GM10266 (cell line): ENCODE measurements at regions not wholly inside any gene's neighbourhood (a gene's known extent, or its start where the extent isn't known, plus 50 kb on each side); places are given as distances from the start of the nearest gene placed in this dataset.
"Not testable (repeated sequence)": the region's sequence is repeated elsewhere in the genome, so short reads cannot be mapped to it uniquely, and the experiment has no call there.

Experiments
- DNase-seq: peaks from one replicate; pipeline ENCODE4 v3.0.0; 2012; ENCODE audit errors: extremely low spot score
- TF ChIP-seq, protein P1 (sequence below): IDR thresholded peaks from 2 replicates; pipeline ENCODE4 v1.5.1; 2012; ENCODE audit warnings: mild to moderate bottlenecking, low read depth; ENCODE audit not compliant: control insufficient read depth, insufficient read depth; ENCODE audit errors: missing control alignments

DNA sequence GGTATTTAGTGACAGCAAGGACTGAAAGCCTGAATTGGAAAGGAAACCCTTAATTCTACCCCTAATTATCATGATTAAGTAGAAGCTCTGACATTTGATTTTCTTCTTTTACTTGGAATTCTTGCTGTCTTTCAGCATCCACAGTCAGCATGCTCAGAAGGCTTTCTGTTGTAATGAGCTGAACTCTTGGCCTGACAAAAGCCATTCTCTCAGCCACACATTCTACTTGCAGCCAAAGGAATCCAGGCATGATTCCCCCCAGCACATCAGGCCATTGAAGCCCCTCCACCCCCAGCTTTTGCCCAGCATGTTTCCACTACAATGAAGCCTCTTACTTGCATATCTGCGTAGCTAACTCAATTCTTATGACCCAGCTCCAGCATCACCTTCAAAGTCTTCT, 94.3 kb upstream of the FRMD4A start:
- TF ChIP-seq, protein P1, sequence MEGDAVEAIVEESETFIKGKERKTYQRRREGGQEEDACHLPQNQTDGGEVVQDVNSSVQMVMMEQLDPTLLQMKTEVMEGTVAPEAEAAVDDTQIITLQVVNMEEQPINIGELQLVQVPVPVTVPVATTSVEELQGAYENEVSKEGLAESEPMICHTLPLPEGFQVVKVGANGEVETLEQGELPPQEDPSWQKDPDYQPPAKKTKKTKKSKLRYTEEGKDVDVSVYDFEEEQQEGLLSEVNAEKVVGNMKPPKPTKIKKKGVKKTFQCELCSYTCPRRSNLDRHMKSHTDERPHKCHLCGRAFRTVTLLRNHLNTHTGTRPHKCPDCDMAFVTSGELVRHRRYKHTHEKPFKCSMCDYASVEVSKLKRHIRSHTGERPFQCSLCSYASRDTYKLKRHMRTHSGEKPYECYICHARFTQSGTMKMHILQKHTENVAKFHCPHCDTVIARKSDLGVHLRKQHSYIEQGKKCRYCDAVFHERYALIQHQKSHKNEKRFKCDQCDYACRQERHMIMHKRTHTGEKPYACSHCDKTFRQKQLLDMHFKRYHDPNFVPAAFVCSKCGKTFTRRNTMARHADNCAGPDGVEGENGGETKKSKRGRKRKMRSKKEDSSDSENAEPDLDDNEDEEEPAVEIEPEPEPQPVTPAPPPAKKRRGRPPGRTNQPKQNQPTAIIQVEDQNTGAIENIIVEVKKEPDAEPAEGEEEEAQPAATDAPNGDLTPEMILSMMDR = no peak
- DNase-seq = no peak

DNA sequence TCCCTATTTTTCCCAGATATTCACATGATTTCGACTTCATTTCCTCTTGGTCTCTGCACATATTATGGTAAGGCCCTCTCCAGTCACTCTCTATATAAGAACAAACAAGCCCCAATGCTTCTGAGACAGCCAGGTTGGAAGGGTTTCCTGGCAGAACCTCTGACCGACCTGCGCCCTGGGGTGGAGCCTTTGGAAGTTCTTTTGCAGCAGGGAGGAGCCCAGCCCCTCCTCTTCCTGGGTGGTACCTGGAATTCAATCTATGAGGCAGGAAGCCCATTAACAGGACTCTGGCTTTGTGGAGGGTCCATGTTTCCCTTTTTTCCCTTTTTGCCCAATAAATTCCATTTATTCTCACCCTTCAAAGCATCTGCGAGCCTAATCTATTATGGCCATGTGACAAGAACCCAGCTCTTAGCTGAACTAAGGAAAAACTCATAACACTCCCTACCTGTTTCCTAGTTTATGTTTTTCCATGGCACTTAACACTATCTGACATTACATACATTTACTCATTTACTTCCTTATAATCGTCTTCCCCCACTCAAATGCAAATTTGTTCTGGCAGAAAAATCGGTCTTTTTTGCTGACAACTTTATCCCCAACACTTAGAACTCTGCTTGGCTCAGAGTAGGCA, 92.5 kb upstream of the FRMD4A start:
- TF ChIP-seq, protein P1 = no peak
- no peak for DNase-seq

DNA sequence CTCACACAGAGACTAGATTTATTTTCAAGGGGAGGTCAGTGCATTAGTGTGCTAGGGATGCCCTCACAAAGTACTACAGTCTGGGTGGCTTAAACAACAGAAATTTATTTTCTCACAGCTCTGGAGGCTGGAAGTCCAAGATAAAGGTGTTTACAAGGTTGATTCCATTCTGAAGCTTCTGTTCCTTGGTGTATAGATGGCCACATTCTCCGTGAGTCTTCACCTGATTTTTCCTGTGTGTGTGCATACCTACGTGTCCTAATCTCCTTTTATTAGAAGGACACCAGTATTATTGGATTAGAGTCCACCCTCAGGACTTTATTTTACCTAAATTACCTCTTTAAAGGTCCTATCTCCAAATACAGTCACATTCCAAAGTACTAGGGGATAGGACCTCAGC, 91.7 kb upstream of the FRMD4A start:
- no peak for DNase-seq
- TF ChIP-seq, protein P1 = no peak

DNA sequence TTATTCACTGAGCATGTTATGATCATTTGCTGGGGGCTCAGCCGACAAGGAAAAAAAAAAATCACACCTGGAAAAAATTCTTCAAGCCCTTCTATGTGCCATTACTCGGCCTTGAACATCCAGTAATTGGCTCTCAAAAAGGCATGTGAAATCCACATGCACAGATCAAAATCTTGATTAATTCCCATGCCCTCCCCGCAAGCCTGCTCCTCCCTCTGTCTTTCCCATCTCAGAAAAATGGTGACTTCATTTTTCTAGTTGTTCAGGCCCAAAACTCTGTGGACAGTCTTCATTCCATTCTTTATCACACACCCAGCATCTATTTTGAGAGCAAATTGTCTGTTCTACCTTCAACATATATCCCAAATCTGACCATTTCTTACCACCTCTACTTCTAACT, 91.2 kb upstream of the FRMD4A start:
- TF ChIP-seq, protein P1 = no peak
- no peak for DNase-seq

DNA sequence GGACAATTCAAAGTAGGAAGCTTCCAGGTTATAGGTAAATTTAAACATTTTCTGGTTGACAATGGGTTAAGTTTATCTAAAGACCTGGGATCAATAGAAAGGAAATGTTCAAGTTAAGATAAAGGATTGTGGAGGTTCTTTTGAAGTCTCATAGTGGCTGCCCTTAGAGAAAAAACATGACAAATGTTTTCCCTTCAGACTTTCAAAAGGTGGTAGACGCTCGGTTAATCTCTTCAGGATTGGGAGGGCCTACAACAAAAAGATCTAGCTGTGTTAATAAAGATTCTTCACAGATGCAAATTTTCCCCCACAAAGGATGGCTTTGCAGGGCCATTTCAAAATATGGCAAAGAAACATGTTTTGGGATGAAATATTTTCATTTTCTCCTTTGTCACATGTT, 86.6 kb upstream of the FRMD4A start:
- DNase-seq = not testable (repeated sequence)

DNA sequence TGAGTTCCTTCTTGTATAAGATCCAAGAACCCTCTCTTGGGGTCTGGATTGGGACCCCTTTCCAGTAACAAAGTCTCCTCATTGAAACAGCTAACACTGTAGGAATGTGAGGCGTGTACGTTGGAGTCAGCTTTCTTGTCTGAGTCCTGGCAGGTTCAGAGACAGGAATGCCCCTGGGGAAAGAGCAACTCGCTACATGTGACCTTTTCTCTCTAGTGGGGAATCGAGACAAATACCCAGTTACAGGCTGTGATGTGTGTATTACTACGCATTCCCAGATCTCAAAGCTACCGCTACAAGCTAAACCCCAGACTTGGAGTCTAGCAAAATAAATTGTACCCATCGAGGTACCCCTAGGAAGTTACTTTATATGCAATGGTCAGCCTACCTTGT, 85.6 kb upstream of the FRMD4A start:
- DNase-seq = no peak
- TF ChIP-seq, protein P1 = no peak

DNA sequence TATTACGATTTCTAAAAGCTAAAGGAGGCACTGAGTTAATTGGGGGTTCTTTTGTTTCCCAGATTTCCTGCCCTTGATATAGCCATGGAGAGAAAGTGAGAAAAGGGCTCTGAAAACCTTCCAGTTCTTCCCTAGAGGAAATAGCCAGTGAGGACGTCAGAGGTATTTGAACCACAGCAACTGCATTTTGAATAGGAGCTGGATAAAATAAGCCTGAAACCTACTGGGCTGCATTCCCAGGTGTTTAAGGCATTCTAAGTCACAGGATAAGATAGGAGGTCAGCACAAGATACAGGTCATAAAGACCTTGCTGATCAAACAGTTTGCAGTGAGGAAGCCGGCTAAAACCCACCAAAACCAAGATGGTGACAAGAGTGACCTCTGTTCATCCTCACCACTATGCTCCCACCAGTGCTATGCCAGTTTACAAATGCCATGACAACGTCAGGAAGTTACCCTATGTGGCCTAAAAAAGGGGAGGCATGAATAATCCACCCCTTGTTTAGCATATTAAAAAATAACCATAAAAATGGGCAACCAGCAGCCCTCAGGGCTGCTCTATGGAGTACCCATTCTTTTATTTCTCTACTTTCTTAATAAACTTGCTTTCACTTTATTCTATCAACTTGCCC, 85.1 kb upstream of the FRMD4A start:
- DNase-seq = no peak
- TF ChIP-seq, protein P1 = no peak
